Muscle of leg (tissue), 3 donors: ENCODE measurements at regions not wholly inside any gene's neighbourhood (a gene's known extent, or its start where the extent isn't known, plus 50 kb on each side); places are given as distances from the start of the nearest gene placed in this dataset.

Experiments
- DNase-seq: peaks from one replicate; pipeline ENCODE4 v3.0.0; 2013
- H3K27ac ChIP-seq: one replicate; pipeline ENCODE4 v1.5.1; 2013; ENCODE audit warnings: mild to moderate bottlenecking, low read length, control low read depth
- H3K27me3 ChIP-seq: one replicate; pipeline ENCODE4 v1.6.1; 2013; ENCODE audit warnings: low read length; ENCODE audit not compliant: control insufficient read depth, insufficient read depth
- H3K36me3 ChIP-seq: one replicate; pipeline ENCODE4 v1.6.1; 2013; ENCODE audit warnings: low read length; ENCODE audit not compliant: control insufficient read depth, insufficient read depth
- H3K4me1 ChIP-seq: one replicate; pipeline ENCODE4 v1.6.1; 2013; ENCODE audit warnings: low read length; ENCODE audit not compliant: control insufficient read depth, insufficient read depth
- H3K4me3 ChIP-seq: one replicate; pipeline ENCODE4 v1.5.1; 2013; ENCODE audit warnings: low read length, control low read depth
- H3K9me3 ChIP-seq: replicated peaks from 2 replicates; pipeline ENCODE4 v1.6.1; 2013; ENCODE audit warnings: low read depth, low read length; ENCODE audit not compliant: control insufficient read depth
- WGBS: methylation state at CpG from one replicate; pipeline ENCODE4 v1.1.5; 2013; ENCODE audit warnings: missing lambda C conversion rate; ENCODE audit not compliant: insufficient coverage; 5-methylcytosine and 5-hydroxymethylcytosine counted together

GRCh38 chr18:2360861-2361260 lies 210.4 kb downstream of the METTL4 start:
- Histone ChIP-seq H3K9me3 (no peaks in the 10 kb centered on the region), H3K4me1 (no peaks in the 10 kb centered on the region), H3K4me3 (no peak overlapping the region), H3K36me3 (no peaks in the 10 kb centered on the region), H3K27ac (peak overlapping the region; percentile 7), H3K27me3 (no peaks in the 10 kb centered on the region)
- peak; percentile 71 for DNase-seq
- WGBS = no CpG with 5 or more reads among the region's 1 CpG

GRCh38 chr18:2368102-2368501 lies 203.2 kb downstream of the METTL4 start:
- no peaks in the 10 kb centered on the region for H3K27me3 ChIP-seq
- 86% methylated on average over 1 of the region's 3 CpGs for WGBS
- no peaks in the 10 kb centered on the region for H3K4me1 ChIP-seq
- DNase-seq = no peak
- H3K9me3 ChIP-seq = peaks cover 2% of the 10 kb centered on the region
- no peaks in the 10 kb centered on the region for H3K36me3 ChIP-seq
- H3K27ac ChIP-seq = no peak overlapping the region
- H3K4me3 ChIP-seq = no peak overlapping the region

- no peaks in the 10 kb centered on the region for H3K4me1 ChIP-seq
- no peak overlapping the region for H3K27ac ChIP-seq
- H3K9me3 ChIP-seq = peaks cover 2% of the 10 kb centered on the region
- no CpG with 5 or more reads among the region's 2 CpGs for WGBS
- DNase-seq = no peak
- H3K36me3 ChIP-seq = no peaks in the 10 kb centered on the region
- no peaks in the 10 kb centered on the region for H3K27me3 ChIP-seq
- no peak overlapping the region for H3K4me3 ChIP-seq
Observed at GRCh38 chr18:2376707-2377106, 194.6 kb downstream of the METTL4 start.

- no peak overlapping the region for H3K27ac ChIP-seq
- no peak overlapping the region for H3K4me3 ChIP-seq
- no peak for DNase-seq
- H3K4me1 ChIP-seq = no peaks in the 10 kb centered on the region
- no peaks in the 10 kb centered on the region for H3K9me3 ChIP-seq
- H3K36me3 ChIP-seq = no peaks in the 10 kb centered on the region
- no peaks in the 10 kb centered on the region for H3K27me3 ChIP-seq
- no CpG with 5 or more reads among the region's 2 CpGs for WGBS
Observed at GRCh38 chr18:2380101-2380500, 191.2 kb downstream of the METTL4 start.

GRCh38 chr18:2381539-2381938 lies 189.8 kb downstream of the METTL4 start:
- H3K4me1 ChIP-seq = no peaks in the 10 kb centered on the region
- WGBS = no CpG with 5 or more reads among the region's 2 CpGs
- no peaks in the 10 kb centered on the region for H3K27me3 ChIP-seq
- no peak overlapping the region for H3K27ac ChIP-seq
- DNase-seq = no peak
- no peaks in the 10 kb centered on the region for H3K9me3 ChIP-seq
- no peak overlapping the region for H3K4me3 ChIP-seq
- no peaks in the 10 kb centered on the region for H3K36me3 ChIP-seq

GRCh38 chr18:2387588-2387987 lies 183.7 kb downstream of the METTL4 start:
- Histone ChIP-seq H3K27me3 (no peaks in the 10 kb centered on the region), H3K27ac (no peak overlapping the region), H3K4me3 (no peak overlapping the region), H3K9me3 (no peaks in the 10 kb centered on the region), H3K4me1 (no peaks in the 10 kb centered on the region), H3K36me3 (no peaks in the 10 kb centered on the region)
- no peak for DNase-seq

GRCh38 chr18:2390158-2390557 lies 181.1 kb downstream of the METTL4 start:
- H3K27ac ChIP-seq = no peak overlapping the region
- H3K27me3 ChIP-seq = no peaks in the 10 kb centered on the region
- H3K36me3 ChIP-seq = no peaks in the 10 kb centered on the region
- WGBS = no CpG with 5 or more reads among the region's 1 CpG
- no peak overlapping the region for H3K4me3 ChIP-seq
- H3K4me1 ChIP-seq = no peaks in the 10 kb centered on the region
- H3K9me3 ChIP-seq = no peaks in the 10 kb centered on the region
- DNase-seq = no peak

GRCh38 chr18:2391470-2391869 lies 179.8 kb downstream of the METTL4 start:
- Histone ChIP-seq H3K27me3 (no peaks in the 10 kb centered on the region), H3K4me3 (no peak overlapping the region), H3K4me1 (no peaks in the 10 kb centered on the region), H3K9me3 (no peaks in the 10 kb centered on the region), H3K36me3 (no peaks in the 10 kb centered on the region), H3K27ac (no peak overlapping the region)
- no CpG with 5 or more reads among the region's 6 CpGs for WGBS
- no peak for DNase-seq

GRCh38 chr18:2392446-2392845 lies 178.9 kb downstream of the METTL4 start:
- H3K36me3 ChIP-seq = no peaks in the 10 kb centered on the region
- DNase-seq = peak; percentile 83
- no peaks in the 10 kb centered on the region for H3K27me3 ChIP-seq
- no CpG with 5 or more reads among the region's 2 CpGs for WGBS
- H3K4me1 ChIP-seq = no peaks in the 10 kb centered on the region
- no peak overlapping the region for H3K4me3 ChIP-seq
- H3K27ac ChIP-seq = no peak overlapping the region
- no peaks in the 10 kb centered on the region for H3K9me3 ChIP-seq

GRCh38 chr18:2394684-2395083 lies 176.6 kb downstream of the METTL4 start:
- 73% methylated on average over 6 of the region's 7 CpGs for WGBS
- H3K27ac ChIP-seq = no peak overlapping the region
- no peak for DNase-seq
- H3K36me3 ChIP-seq = no peaks in the 10 kb centered on the region
- H3K4me1 ChIP-seq = no peaks in the 10 kb centered on the region
- no peaks in the 10 kb centered on the region for H3K27me3 ChIP-seq
- H3K4me3 ChIP-seq = no peak overlapping the region
- H3K9me3 ChIP-seq = no peaks in the 10 kb centered on the region

GRCh38 chr18:2395427-2396161 lies 175.7 kb downstream of the METTL4 start:
- no peak overlapping the region for H3K4me3 ChIP-seq
- no peak for DNase-seq
- no peaks in the 10 kb centered on the region for H3K9me3 ChIP-seq
- H3K27ac ChIP-seq = no peak overlapping the region
- no peaks in the 10 kb centered on the region for H3K36me3 ChIP-seq
- no peaks in the 10 kb centered on the region for H3K4me1 ChIP-seq
- no peaks in the 10 kb centered on the region for H3K27me3 ChIP-seq
- no CpG with 5 or more reads among the region's 3 CpGs for WGBS
